Erythroblast (primary cell): ENCODE measurements at regions not wholly inside any gene's neighbourhood (a gene's known extent, or its start where the extent isn't known, plus 50 kb on each side); places are given as distances from the start of the nearest gene placed in this dataset.

Source experiments
- GATA1 ChIP-seq: IDR thresholded peaks from 2 replicates; pipeline ENCODE4 v1.6.1; 2011; ENCODE audit warnings: low read depth, mild to moderate bottlenecking, control low read depth, low read length, moderate library complexity
- POLR2A ChIP-seq: IDR thresholded peaks from 2 replicates; pipeline ENCODE4 v1.6.1; 2011; ENCODE audit warnings: mild to moderate bottlenecking, low read length

- TF ChIP-seq POLR2A: no peak
- no peak for TF ChIP-seq GATA1
Observed at GRCh38 chr7:136278057-136278456, 300.9 kb upstream of the MTPN start.
